H9 (cell line): ENCODE measurements at regions not wholly inside any gene's neighbourhood (a gene's known extent, or its start where the extent isn't known, plus 50 kb on each side); places are given as distances from the start of the nearest gene placed in this dataset.

Source experiments
- DNase-seq: peaks from one replicate; pipeline ENCODE4 v3.0.0-alpha.2; 2017
- H2AFZ ChIP-seq: one replicate; pipeline ENCODE4 v1.6.1; 2013; ENCODE audit warnings: mild to moderate bottlenecking, low read length, control low read depth, moderate library complexity
- H2AK5ac ChIP-seq: 2 replicates; pipeline ENCODE4 v1.6.1; 2013; ENCODE audit warnings: low read length, control low read depth, mixed read lengths; ENCODE audit not compliant: insufficient read length
- H2BK120ac ChIP-seq: one replicate; pipeline ENCODE4 v1.6.1; 2013; ENCODE audit warnings: low read depth, mild to moderate bottlenecking, low read length, control low read depth, inconsistent platforms; ENCODE audit not compliant: poor library complexity, severe bottlenecking
- H2BK12ac ChIP-seq: 2 replicates; pipeline ENCODE4 v1.6.1; 2013; ENCODE audit warnings: low read length, control low read depth, mixed read lengths, low read depth; ENCODE audit not compliant: insufficient read length
- H2BK15ac ChIP-seq: 2 replicates; pipeline ENCODE4 v1.6.1; 2013; ENCODE audit warnings: low read depth, low read length, control low read depth
- H2BK20ac ChIP-seq: one replicate; pipeline ENCODE4 v1.6.1; 2013; ENCODE audit warnings: low read depth, mild to moderate bottlenecking, low read length, control low read depth, inconsistent platforms; ENCODE audit not compliant: poor library complexity, severe bottlenecking
- H2BK5ac ChIP-seq: 2 replicates; pipeline ENCODE4 v1.6.1; 2013; ENCODE audit warnings: low read length, control low read depth, mixed read lengths; ENCODE audit not compliant: insufficient read length
- H3K14ac ChIP-seq: 2 replicates; pipeline ENCODE4 v1.6.1; 2013; ENCODE audit warnings: low read length, control low read depth; ENCODE audit not compliant: insufficient read depth
- H3K18ac ChIP-seq: 2 replicates; pipeline ENCODE4 v1.6.1; 2013; ENCODE audit warnings: low read depth, mild to moderate bottlenecking, mixed read lengths, low read length, control low read depth; ENCODE audit not compliant: insufficient read length
- H3K23ac ChIP-seq: 2 replicates; pipeline ENCODE4 v1.6.1; 2013; ENCODE audit warnings: low read length, control low read depth, mixed read lengths, low read depth; ENCODE audit not compliant: insufficient read length
- H3K23me2 ChIP-seq: 2 replicates; pipeline ENCODE4 v1.6.1; 2013; ENCODE audit warnings: low read depth, mild to moderate bottlenecking, mixed read lengths, low read length, control low read depth; ENCODE audit not compliant: insufficient read length, poor library complexity, severe bottlenecking
- H3K27ac ChIP-seq: 2 replicates; pipeline ENCODE4 v1.5.1; 2013; ENCODE audit warnings: low read length, control low read depth, mixed read lengths, low read depth; ENCODE audit not compliant: insufficient read length
- H3K27me3 ChIP-seq: 2 replicates; pipeline ENCODE4 v1.6.1; 2013; ENCODE audit warnings: low read length, control low read depth, inconsistent platforms; ENCODE audit not compliant: insufficient read depth
- H3K4ac ChIP-seq: 2 replicates; pipeline ENCODE4 v1.6.1; 2013; ENCODE audit warnings: low read depth, mild to moderate bottlenecking, control low read depth, inconsistent platforms, low read length, moderate library complexity
- H3K4me1 ChIP-seq: 2 replicates; pipeline ENCODE4 v1.6.1; 2013; ENCODE audit warnings: low read length, control low read depth, inconsistent platforms; ENCODE audit not compliant: insufficient read depth
- H3K4me2 ChIP-seq: 2 replicates; pipeline ENCODE4 v1.6.1; 2013; ENCODE audit warnings: low read length, control low read depth, mixed read lengths; ENCODE audit not compliant: insufficient read length, insufficient read depth
- H3K56ac ChIP-seq: 2 replicates; pipeline ENCODE4 v1.6.1; 2013; ENCODE audit warnings: low read depth, mild to moderate bottlenecking, mixed read lengths, low read length, control low read depth; ENCODE audit not compliant: insufficient read length
- H3K79me1 ChIP-seq: 2 replicates; pipeline ENCODE4 v1.6.1; 2013; ENCODE audit warnings: low read depth, mild to moderate bottlenecking, moderate library complexity, low read length, control low read depth, inconsistent platforms; ENCODE audit not compliant: insufficient read depth, poor library complexity, severe bottlenecking
- H3K79me2 ChIP-seq: 2 replicates; pipeline ENCODE4 v1.6.1; 2013; ENCODE audit warnings: low read length, control low read depth, inconsistent platforms; ENCODE audit not compliant: insufficient read depth
- H3K9ac ChIP-seq: 2 replicates; pipeline ENCODE4 v1.6.1; 2013; ENCODE audit warnings: low read length, control low read depth, mixed read lengths; ENCODE audit not compliant: insufficient read length; ENCODE audit errors: extremely low read depth
- H3K9me3 ChIP-seq: one replicate; pipeline ENCODE4 v1.6.1; 2013; ENCODE audit warnings: low read depth, low read length, inconsistent platforms; ENCODE audit not compliant: control insufficient read depth
- H3T11ph ChIP-seq: one replicate; pipeline ENCODE4 v1.6.1; 2013; ENCODE audit warnings: mild to moderate bottlenecking, low read length, control low read depth, inconsistent platforms
- H4K20me1 ChIP-seq: one replicate; pipeline ENCODE4 v1.6.1; 2013; ENCODE audit not compliant: control insufficient read depth, insufficient read length, insufficient read depth
- H4K5ac ChIP-seq: 2 replicates; pipeline ENCODE4 v1.6.1; 2013; ENCODE audit warnings: low read depth, mild to moderate bottlenecking, mixed read lengths, low read length, control low read depth; ENCODE audit not compliant: insufficient read length
- H4K8ac ChIP-seq: replicated peaks from 2 replicates; pipeline ENCODE4 v1.6.1; 2013; ENCODE audit warnings: low read length, control low read depth, mixed read lengths, low read depth; ENCODE audit not compliant: insufficient read length
- H4K91ac ChIP-seq: 2 replicates; pipeline ENCODE4 v1.6.1; 2013; ENCODE audit warnings: low read depth, mild to moderate bottlenecking, moderate library complexity, mixed read lengths, low read length, control low read depth; ENCODE audit not compliant: insufficient read length
- H3K27ac Mint-ChIP-seq, 3 experiments: 2 replicates in 2 of 3; 3 replicates in 1 of 3; pipeline ENCODE4 v1.8.0; 2020 to 2021; ENCODE audit warnings: mixed read lengths in 3 of 3, mild to moderate bottlenecking in 1 of 3, moderate library complexity in 1 of 3
- H3K27me3 Mint-ChIP-seq: 2 replicates; pipeline ENCODE4 v1.8.0; 2021; ENCODE audit warnings: low read depth, mild to moderate bottlenecking, moderate library complexity, mixed read lengths
- H3K36me3 Mint-ChIP-seq, 3 experiments: 2 replicates in 2 of 3; 3 replicates in 1 of 3; pipeline ENCODE4 v1.8.0; 2020 to 2021; ENCODE audit warnings: low read depth in 3 of 3, mixed read lengths in 3 of 3; ENCODE audit not compliant: insufficient read depth in 1 of 3
- H3K4me1 Mint-ChIP-seq, 2 experiments: 2 replicates each; pipeline ENCODE4 v1.8.0; 2020; ENCODE audit warnings: mixed read lengths in 2 of 2
- H3K4me3 Mint-ChIP-seq, 2 experiments: 2 replicates in 1 of 2; 3 replicates in 1 of 2; pipeline ENCODE4 v1.8.0; 2020 to 2021; ENCODE audit warnings: mild to moderate bottlenecking in 2 of 2, mixed read lengths in 2 of 2, moderate library complexity in 1 of 2
- H3K9me3 Mint-ChIP-seq, 2 experiments: 2 replicates in 1 of 2; 3 replicates in 1 of 2; pipeline ENCODE4 v1.8.0; 2020; ENCODE audit warnings: mild to moderate bottlenecking in 2 of 2, mixed read lengths in 2 of 2, moderate library complexity in 1 of 2
- CTCF ChIP-seq: fragments of 200-600 bp; sonication (generic); conservative IDR thresholded peaks from 3 replicates; pipeline ENCODE4 v1.8.0; 2021; ENCODE audit warnings: antibody characterized with exemption, mild to moderate bottlenecking

- H3K27me3 ChIP-seq = no peaks in the 10 kb centered on the region
- no peak overlapping the region for H3K4me3 Mint-ChIP-seq
- H3K4me2 ChIP-seq = no peak overlapping the region
- no peak overlapping the region for H4K5ac ChIP-seq
- no peak for TF ChIP-seq CTCF
- H3K23ac ChIP-seq = no peak overlapping the region
- no peaks in the 10 kb centered on the region for H3K23me2 ChIP-seq
- no peaks in the 10 kb centered on the region for H3K79me1 ChIP-seq
- no peak overlapping the region for H4K91ac ChIP-seq
- peaks cover 2 to 3% of the 10 kb centered on the region in 2 experiments; a peak in 2 of 5 replicates for H3K9me3 Mint-ChIP-seq
- no peak overlapping the region for H3K27ac ChIP-seq
- H2BK20ac ChIP-seq = no peak overlapping the region
- no peak overlapping the region for H3K4ac ChIP-seq
- H3K36me3 Mint-ChIP-seq = no peaks in the 10 kb centered on the region
- H3K4me1 Mint-ChIP-seq = peaks cover 0 to 4% of the 10 kb centered on the region in 2 experiments; a peak in 2 of 4 replicates
- no peak overlapping the region for H3K9ac ChIP-seq
- H3K56ac ChIP-seq = no peak overlapping the region
- no peak for DNase-seq
- no peaks in the 10 kb centered on the region for H3K79me2 ChIP-seq
- H2AFZ ChIP-seq = no peak overlapping the region
- no peak overlapping the region for H2BK15ac ChIP-seq
- H2BK12ac ChIP-seq = no peak overlapping the region
- no peaks in the 10 kb centered on the region for H4K20me1 ChIP-seq
- no peak overlapping the region for H3K14ac ChIP-seq
- no peak overlapping the region for H2BK5ac ChIP-seq
- no peak overlapping the region for H3K27ac Mint-ChIP-seq
- no peak overlapping the region for H3K18ac ChIP-seq
- H3K27me3 Mint-ChIP-seq = no peaks in the 10 kb centered on the region
- H3T11ph ChIP-seq = no peak overlapping the region
- no peak overlapping the region for H2AK5ac ChIP-seq
- H3K4me1 ChIP-seq = no peaks in the 10 kb centered on the region; the same call in 1 of the 2 replicates
- no peak overlapping the region for H2BK120ac ChIP-seq
- H4K8ac ChIP-seq = no peak overlapping the region
- H3K9me3 ChIP-seq = no peaks in the 10 kb centered on the region
Observed at GRCh38 chr3:30204126-30204525, 402.3 kb upstream of the TGFBR2 start.
